ENCODE measurements at regions not wholly inside any gene's neighbourhood (a gene's known extent, or its start where the extent isn't known, plus 50 kb on each side); places are given as distances from the start of the nearest gene placed in this dataset.

- no peak for TF ChIP-seq POLR2A (IDR thresholded peaks at IDR 0.05)
- TF ChIP-seq CTCF (IDR thresholded peaks at IDR 0.05): no peak
Observed at GRCh38 chr10:2744547-2745200, 322.7 kb upstream of the PFKP start.
